Astrocyte of the hippocampus (primary cell): ENCODE measurements at regions not wholly inside any gene's neighbourhood (a gene's known extent, or its start where the extent isn't known, plus 50 kb on each side); places are given as distances from the start of the nearest gene placed in this dataset.

ENCODE experiments used
- DNase-seq: peaks from one replicate; pipeline ENCODE4 v3.0.0; 2011; ENCODE audit warnings: low read depth, low spot score

GRCh38 chr9:81489046-81489445 is 200.3 kb downstream of the TLE1 start:
- DNase-seq = no peak

GRCh38 chr9:81480828-81481604 is 208.3 kb downstream of the TLE1 start:
- DNase-seq = no peak

GRCh38 chr9:81479573-81479972 is 209.8 kb downstream of the TLE1 start:
- DNase-seq = no peak

GRCh38 chr9:81477669-81478068 is 211.7 kb downstream of the TLE1 start:
- no peak for DNase-seq

GRCh38 chr9:81476813-81477490 is 212.4 kb downstream of the TLE1 start:
- no peak for DNase-seq

- no peak for DNase-seq
Measured at GRCh38 chr9:81474792-81475191, 214.6 kb downstream of the TLE1 start.

- no peak for DNase-seq
Measured at GRCh38 chr9:81474125-81474524, 215.2 kb downstream of the TLE1 start.

- DNase-seq = no peak
Measured at GRCh38 chr9:81473708-81474107, 215.6 kb downstream of the TLE1 start.

GRCh38 chr9:81473206-81473605 is 216.1 kb downstream of the TLE1 start:
- DNase-seq = no peak

- DNase-seq = no peak
Measured at GRCh38 chr9:81472701-81473100, 216.6 kb downstream of the TLE1 start.

- DNase-seq = no peak
Measured at GRCh38 chr9:81470864-81471263, 218.5 kb downstream of the TLE1 start.

GRCh38 chr9:81468084-81468595 is 221.2 kb downstream of the TLE1 start:
- DNase-seq = no peak

GRCh38 chr9:81466981-81467380 is 222.4 kb downstream of the TLE1 start:
- no peak for DNase-seq

GRCh38 chr9:81465468-81466011 is 223.8 kb downstream of the TLE1 start:
- no peak for DNase-seq

GRCh38 chr9:81462801-81463200 is 226.5 kb downstream of the TLE1 start:
- DNase-seq = no peak

- DNase-seq = peak; percentile 19
Measured at GRCh38 chr9:81461196-81461595, 228.2 kb downstream of the TLE1 start.

GRCh38 chr9:81460693-81461092 is 228.7 kb downstream of the TLE1 start:
- no peak for DNase-seq

GRCh38 chr9:81459591-81459990 is 229.8 kb downstream of the TLE1 start:
- DNase-seq = no peak

- peak; percentile 86 for DNase-seq
Measured at GRCh38 chr9:81456431-81457006, 232.8 kb downstream of the TLE1 start.

- DNase-seq = peak; percentile 56
Measured at GRCh38 chr9:81455462-81456219, 233.7 kb downstream of the TLE1 start.

GRCh38 chr9:81445331-81445921 is 243.9 kb downstream of the TLE1 start:
- DNase-seq = no peak
